MM.1S (cell line): ENCODE measurements at regions not wholly inside any gene's neighbourhood (a gene's known extent, or its start where the extent isn't known, plus 50 kb on each side); places are given as distances from the start of the nearest gene placed in this dataset.

Experiments used
- DNase-seq: peaks from one replicate; pipeline ENCODE4 v3.0.0-alpha.2; 2015
- H2AFZ ChIP-seq: fragments of 300-600 bp; sonication (generic); 2 replicates; pipeline ENCODE4 v1.6.0; 2016; ENCODE audit warnings: antibody characterized with exemption, low read length
- H3F3A ChIP-seq: fragments of 300-600 bp; sonication (generic); 2 replicates; pipeline ENCODE4 v1.6.1; 2016; ENCODE audit warnings: mild to moderate bottlenecking, antibody characterized with exemption, low read length, moderate library complexity, mixed read lengths; ENCODE audit not compliant: insufficient read depth
- H3K27ac ChIP-seq: fragments of 300-600 bp; sonication (generic); 2 replicates; pipeline ENCODE4 v1.5.1; 2016; ENCODE audit warnings: mild to moderate bottlenecking, low read length
- H3K27me3 ChIP-seq: fragments of 300-600 bp; sonication (generic); replicated peaks from 2 replicates; pipeline ENCODE4 v1.6.0; 2016; ENCODE audit warnings: low read length; ENCODE audit not compliant: insufficient read depth
- H3K36me3 ChIP-seq: fragments of 300-600 bp; sonication (generic); replicated peaks from 2 replicates; pipeline ENCODE4 v1.6.1; 2016; ENCODE audit warnings: mild to moderate bottlenecking, low read length, mixed read lengths; ENCODE audit not compliant: insufficient read depth
- H3K4me1 ChIP-seq: fragments of 300-600 bp; sonication (generic); 2 replicates; pipeline ENCODE4 v1.6.1; 2016; ENCODE audit warnings: low read length, mixed read lengths
- H3K4me2 ChIP-seq: fragments of 300-600 bp; sonication (generic); 2 replicates; pipeline ENCODE4 v1.6.0; 2016; ENCODE audit warnings: low read depth, low read length
- H3K4me3 ChIP-seq: fragments of 300-600 bp; sonication (generic); 2 replicates; pipeline ENCODE4 v1.5.1; 2016; ENCODE audit warnings: low read length, mixed read lengths
- H3K79me2 ChIP-seq: fragments of 300-600 bp; sonication (generic); 2 replicates; pipeline ENCODE4 v1.6.1; 2016; ENCODE audit warnings: mixed run types, low read length, mixed read lengths
- H3K9ac ChIP-seq: fragments of 300-600 bp; sonication (generic); 2 replicates; pipeline ENCODE4 v1.6.1; 2016; ENCODE audit warnings: low read length, mixed read lengths
- H3K9me2 ChIP-seq: fragments of 300-600 bp; sonication (generic); replicated peaks from 2 replicates; pipeline ENCODE4 v1.6.1; 2016; ENCODE audit warnings: mild to moderate bottlenecking, low read length, mixed read lengths; ENCODE audit not compliant: insufficient read depth
- H3K9me3 ChIP-seq: fragments of 300-600 bp; sonication (generic); replicated peaks from 2 replicates; pipeline ENCODE4 v1.6.1; 2016; ENCODE audit warnings: mild to moderate bottlenecking, low read length, mixed read lengths; ENCODE audit not compliant: insufficient read depth
- H4K20me1 ChIP-seq: fragments of 300-600 bp; sonication (generic); 2 replicates; pipeline ENCODE4 v1.6.1; 2016; ENCODE audit warnings: mild to moderate bottlenecking, low read length, moderate library complexity, mixed read lengths; ENCODE audit not compliant: insufficient read depth
- CTCF ChIP-seq: fragments of 300-600 bp; sonication (generic); IDR thresholded peaks from 2 replicates; pipeline ENCODE4 v1.5.1; 2016; ENCODE audit warnings: antibody characterized with exemption, low read length, mixed read lengths
- EZH2 ChIP-seq: fragments of 300-600 bp; sonication (generic); optimal IDR thresholded peaks from 2 replicates; pipeline ENCODE3; 2017; ENCODE audit warnings: low read depth, mild to moderate bottlenecking, antibody characterized with exemption, low read length, mixed read lengths
- EZH2phosphoT487 ChIP-seq: fragments of 300-600 bp; sonication (generic); IDR thresholded peaks from 2 replicates; pipeline ENCODE4 v1.6.1; 2018; ENCODE audit warnings: antibody characterized with exemption, low read length

GRCh38 chr20:5376228-5376627 lies 59.5 kb upstream of the PROKR2 start:
- no peak overlapping the region for H3K4me2 ChIP-seq
- TF ChIP-seq EZH2phosphoT487 (no peak), CTCF (no peak), EZH2 (no peak)
- H3K9me2 ChIP-seq, result no peaks in the 10 kb centered on the region
- no peak overlapping the region for H3K9ac ChIP-seq
- no peaks in the 10 kb centered on the region for H3K9me3 ChIP-seq
- no peaks in the 10 kb centered on the region for H3F3A ChIP-seq
- H3K36me3 ChIP-seq, result no peaks in the 10 kb centered on the region
- no peak overlapping the region for H2AFZ ChIP-seq
- H3K4me3 ChIP-seq, result no peak overlapping the region
- no peak for DNase-seq
- no peaks in the 10 kb centered on the region for H3K27me3 ChIP-seq
- H4K20me1 ChIP-seq, result no peaks in the 10 kb centered on the region
- no peak overlapping the region for H3K27ac ChIP-seq
- no peaks in the 10 kb centered on the region for H3K79me2 ChIP-seq
- H3K4me1 ChIP-seq, result no peaks in the 10 kb centered on the region

GRCh38 chr20:5374171-5374570 lies 57.4 kb upstream of the PROKR2 start:
- H3K4me3 ChIP-seq, result no peak overlapping the region
- H3K9me2 ChIP-seq, result no peaks in the 10 kb centered on the region
- H3K9ac ChIP-seq, result no peak overlapping the region
- TF ChIP-seq CTCF (no peak), EZH2 (no peak)
- H3K4me2 ChIP-seq, result no peak overlapping the region
- H4K20me1 ChIP-seq, result no peaks in the 10 kb centered on the region
- no peaks in the 10 kb centered on the region for H3F3A ChIP-seq
- H3K4me1 ChIP-seq, result no peaks in the 10 kb centered on the region
- no peak overlapping the region for H2AFZ ChIP-seq
- H3K27ac ChIP-seq, result no peak overlapping the region
- no peaks in the 10 kb centered on the region for H3K79me2 ChIP-seq
- no peaks in the 10 kb centered on the region for H3K36me3 ChIP-seq
- no peaks in the 10 kb centered on the region for H3K9me3 ChIP-seq
- H3K27me3 ChIP-seq, result no peaks in the 10 kb centered on the region
- DNase-seq, result no peak

GRCh38 chr20:5372371-5372770 lies 55.6 kb upstream of the PROKR2 start:
- H3K4me1 ChIP-seq, result no peaks in the 10 kb centered on the region
- H3K27me3 ChIP-seq, result no peaks in the 10 kb centered on the region
- H3F3A ChIP-seq, result no peaks in the 10 kb centered on the region
- no peak overlapping the region for H3K27ac ChIP-seq
- no peaks in the 10 kb centered on the region for H4K20me1 ChIP-seq
- no peak overlapping the region for H2AFZ ChIP-seq
- H3K9me3 ChIP-seq, result no peaks in the 10 kb centered on the region
- TF ChIP-seq EZH2, result no peak
- TF ChIP-seq CTCF, result no peak
- TF ChIP-seq EZH2phosphoT487, result no peak
- no peak overlapping the region for H3K4me2 ChIP-seq
- H3K79me2 ChIP-seq, result no peaks in the 10 kb centered on the region
- H3K4me3 ChIP-seq, result no peak overlapping the region
- no peaks in the 10 kb centered on the region for H3K36me3 ChIP-seq
- H3K9ac ChIP-seq, result no peak overlapping the region
- DNase-seq, result no peak
- H3K9me2 ChIP-seq, result no peaks in the 10 kb centered on the region
